WERI-Rb-1 (cell line): ENCODE measurements at regions not wholly inside any gene's neighbourhood (a gene's known extent, or its start where the extent isn't known, plus 50 kb on each side); places are given as distances from the start of the nearest gene placed in this dataset.

Experiments
- DNase-seq: peaks from one replicate; pipeline ENCODE4 v3.0.0-alpha.2; 2020
- H3K27ac ChIP-seq: fragments of 250-450 bp; sonication (Bioruptor Pico); 2 replicates; pipeline ENCODE4 v1.5.1; 2020; ENCODE audit warnings: mild to moderate bottlenecking, moderate library complexity
- H3K27me3 ChIP-seq: fragments of 250-450 bp; sonication (Bioruptor Pico); 2 replicates; pipeline ENCODE4 v1.5.1; 2021; ENCODE audit warnings: mild to moderate bottlenecking, low read depth, moderate library complexity; ENCODE audit not compliant: insufficient read depth, severe bottlenecking
- H3K36me3 ChIP-seq: fragments of 250-450 bp; sonication (Bioruptor Pico); 2 replicates; pipeline ENCODE4 v1.5.1; 2020; ENCODE audit warnings: mild to moderate bottlenecking, moderate library complexity
- H3K4me3 ChIP-seq: 2 replicates; pipeline ENCODE4 v1.5.1; 2011; ENCODE audit warnings: low read depth, mild to moderate bottlenecking, control low read depth, low read length
- H3K9me3 ChIP-seq: fragments of 250-450 bp; sonication (Bioruptor Pico); 2 replicates; pipeline ENCODE4 v1.5.1; 2021; ENCODE audit warnings: mild to moderate bottlenecking, moderate library complexity; ENCODE audit not compliant: severe bottlenecking
- CTCF ChIP-seq: IDR thresholded peaks from 2 replicates; pipeline ENCODE4 v1.5.1; 2011; ENCODE audit warnings: low read depth, mild to moderate bottlenecking, control low read depth, inconsistent platforms, low read length

GRCh38 chr12:74610711-74611110, 73.1 kb downstream of the ATXN7L3B start:
- Histone ChIP-seq H3K27me3 (no peaks in the 10 kb centered on the region), H3K27ac (no peak overlapping the region), H3K9me3 (no peaks in the 10 kb centered on the region), H3K4me3 (no peak overlapping the region), H3K36me3 (no peaks in the 10 kb centered on the region)
- DNase-seq, result no peak
- TF ChIP-seq CTCF, result no peak

GRCh38 chr12:74614426-74614825, 76.8 kb downstream of the ATXN7L3B start:
- H3K4me3 ChIP-seq, result no peak overlapping the region
- no peak for TF ChIP-seq CTCF
- H3K9me3 ChIP-seq, result no peaks in the 10 kb centered on the region
- no peak for DNase-seq
- no peak overlapping the region for H3K27ac ChIP-seq
- H3K36me3 ChIP-seq, result no peaks in the 10 kb centered on the region
- H3K27me3 ChIP-seq, result no peaks in the 10 kb centered on the region

GRCh38 chr12:74619084-74619483, 81.4 kb downstream of the ATXN7L3B start:
- TF ChIP-seq CTCF, result no peak

GRCh38 chr12:74619884-74620283, 82.2 kb downstream of the ATXN7L3B start:
- Histone ChIP-seq H3K36me3 (no peaks in the 10 kb centered on the region), H3K27ac (no peak overlapping the region), H3K27me3 (no peaks in the 10 kb centered on the region), H3K9me3 (no peaks in the 10 kb centered on the region), H3K4me3 (no peak overlapping the region)
- no peak for DNase-seq
- no peak for TF ChIP-seq CTCF

More at GRCh38 chr12:74619084-74619483, 81.4 kb downstream of the ATXN7L3B start:
- Histone ChIP-seq H3K27me3 (no peaks in the 10 kb centered on the region), H3K36me3 (no peaks in the 10 kb centered on the region), H3K9me3 (no peaks in the 10 kb centered on the region), H3K27ac (no peak overlapping the region), H3K4me3 (no peak overlapping the region)
- no peak for DNase-seq

- Histone ChIP-seq H3K4me3 (no peak overlapping the region), H3K36me3 (no peaks in the 10 kb centered on the region), H3K27ac (no peak overlapping the region), H3K9me3 (no peaks in the 10 kb centered on the region), H3K27me3 (no peaks in the 10 kb centered on the region)
- no peak for DNase-seq
- no peak for TF ChIP-seq CTCF
Measured at GRCh38 chr12:74620921-74621320, 83.3 kb downstream of the ATXN7L3B start.

- Histone ChIP-seq H3K27me3 (no peaks in the 10 kb centered on the region), H3K4me3 (no peak overlapping the region), H3K36me3 (no peaks in the 10 kb centered on the region), H3K9me3 (no peaks in the 10 kb centered on the region), H3K27ac (no peak overlapping the region)
- TF ChIP-seq CTCF, result no peak
- DNase-seq, result no peak
Measured at GRCh38 chr12:74624201-74624600, 86.6 kb downstream of the ATXN7L3B start.
